ENCODE measurements at regions not wholly inside any gene's neighbourhood (a gene's known extent, or its start where the extent isn't known, plus 50 kb on each side); places are given as distances from the start of the nearest gene placed in this dataset.

DNA sequence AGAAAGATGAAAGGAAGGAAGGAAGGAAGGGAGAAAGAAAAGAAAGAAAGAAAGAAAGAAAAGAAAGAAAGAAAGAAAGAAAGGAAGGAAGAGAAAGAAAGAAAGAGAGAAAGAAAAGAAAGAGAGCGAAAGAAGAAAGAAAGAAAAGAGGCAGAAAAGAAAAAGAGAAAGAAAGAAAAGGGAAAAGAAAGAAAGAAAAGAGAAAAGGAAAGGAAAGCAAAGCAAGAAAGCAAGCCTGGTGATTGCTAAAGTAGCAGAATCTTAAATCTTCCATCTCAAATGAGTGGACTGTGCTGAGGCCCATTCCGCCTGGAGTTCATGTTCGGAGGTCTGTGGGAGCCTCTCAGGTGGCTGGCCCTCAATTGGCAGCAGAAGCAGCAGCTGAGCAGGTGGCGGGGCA, 148.4 kb downstream of the TFAP2A start:
- TF ChIP-seq, protein P1, sequence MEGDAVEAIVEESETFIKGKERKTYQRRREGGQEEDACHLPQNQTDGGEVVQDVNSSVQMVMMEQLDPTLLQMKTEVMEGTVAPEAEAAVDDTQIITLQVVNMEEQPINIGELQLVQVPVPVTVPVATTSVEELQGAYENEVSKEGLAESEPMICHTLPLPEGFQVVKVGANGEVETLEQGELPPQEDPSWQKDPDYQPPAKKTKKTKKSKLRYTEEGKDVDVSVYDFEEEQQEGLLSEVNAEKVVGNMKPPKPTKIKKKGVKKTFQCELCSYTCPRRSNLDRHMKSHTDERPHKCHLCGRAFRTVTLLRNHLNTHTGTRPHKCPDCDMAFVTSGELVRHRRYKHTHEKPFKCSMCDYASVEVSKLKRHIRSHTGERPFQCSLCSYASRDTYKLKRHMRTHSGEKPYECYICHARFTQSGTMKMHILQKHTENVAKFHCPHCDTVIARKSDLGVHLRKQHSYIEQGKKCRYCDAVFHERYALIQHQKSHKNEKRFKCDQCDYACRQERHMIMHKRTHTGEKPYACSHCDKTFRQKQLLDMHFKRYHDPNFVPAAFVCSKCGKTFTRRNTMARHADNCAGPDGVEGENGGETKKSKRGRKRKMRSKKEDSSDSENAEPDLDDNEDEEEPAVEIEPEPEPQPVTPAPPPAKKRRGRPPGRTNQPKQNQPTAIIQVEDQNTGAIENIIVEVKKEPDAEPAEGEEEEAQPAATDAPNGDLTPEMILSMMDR (IDR thresholded peaks at IDR 0.05): no peak
- no peaks in the 10 kb centered on the region for H3K27me3 ChIP-seq
- H3K36me3 ChIP-seq: no peaks in the 10 kb centered on the region
- H3K27ac ChIP-seq: no peak overlapping the region
- H3K9me3 ChIP-seq: no peaks in the 10 kb centered on the region
- no peaks in the 10 kb centered on the region for H3K4me1 ChIP-seq
- no peak overlapping the region for H3K4me3 ChIP-seq
- no peak for DNase-seq (ENCODE audit: low spot score)

DNA sequence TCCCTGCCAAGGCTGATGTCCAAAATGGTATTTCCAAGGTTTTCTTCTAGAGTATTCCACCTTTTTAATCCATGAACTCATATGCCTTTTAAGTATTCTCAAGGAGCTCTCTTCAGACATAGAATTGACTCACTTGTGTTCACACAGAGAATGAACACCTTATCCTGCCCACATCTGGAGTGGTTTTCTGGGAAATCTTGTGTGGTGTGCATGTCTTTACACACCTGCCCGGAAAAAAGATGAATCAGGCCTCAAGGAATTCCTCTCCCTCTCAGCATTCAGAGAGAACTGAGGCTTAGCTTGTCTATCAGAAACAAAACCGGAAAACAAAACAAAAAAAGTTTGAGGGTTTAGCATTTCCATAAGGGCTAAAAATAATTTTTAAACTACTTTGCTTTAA, 148.8 kb downstream of the TFAP2A start:
- H3K4me1 ChIP-seq: no peaks in the 10 kb centered on the region
- no peaks in the 10 kb centered on the region for H3K9me3 ChIP-seq
- H3K27ac ChIP-seq: no peak overlapping the region
- no peaks in the 10 kb centered on the region for H3K27me3 ChIP-seq
- no peak overlapping the region for H3K4me3 ChIP-seq
- no peak for DNase-seq (ENCODE audit: low spot score)
- no peaks in the 10 kb centered on the region for H3K36me3 ChIP-seq
- TF ChIP-seq, protein P1 (IDR thresholded peaks at IDR 0.05): no peak

DNA sequence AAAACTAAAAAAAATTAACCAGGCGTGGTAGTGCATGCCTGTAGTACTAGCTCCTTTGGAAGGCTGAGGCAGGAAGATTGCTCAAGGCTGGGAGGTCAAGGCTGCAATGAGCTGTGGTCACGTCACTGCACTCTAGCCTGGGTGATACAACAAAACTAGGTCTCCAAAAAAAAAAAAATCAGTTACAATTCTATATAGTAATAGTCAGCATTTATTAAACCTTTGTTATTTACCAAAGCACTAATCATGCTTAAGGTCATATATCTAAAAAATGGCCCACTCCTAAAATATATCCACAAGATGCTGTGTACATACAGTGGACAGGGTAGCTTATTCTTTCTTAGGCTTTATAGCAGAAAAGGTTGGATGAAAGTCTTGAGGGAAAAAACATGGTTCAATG, 152.4 kb downstream of the TFAP2A start:
- TF ChIP-seq, protein P1 (IDR thresholded peaks at IDR 0.05): no peak
- no peak overlapping the region for H3K27ac ChIP-seq
- DNase-seq (ENCODE audit: low spot score): no peak
- no peaks in the 10 kb centered on the region for H3K36me3 ChIP-seq
- H3K27me3 ChIP-seq: no peaks in the 10 kb centered on the region
- no peak overlapping the region for H3K4me3 ChIP-seq
- H3K4me1 ChIP-seq: no peaks in the 10 kb centered on the region
- no peaks in the 10 kb centered on the region for H3K9me3 ChIP-seq

DNA sequence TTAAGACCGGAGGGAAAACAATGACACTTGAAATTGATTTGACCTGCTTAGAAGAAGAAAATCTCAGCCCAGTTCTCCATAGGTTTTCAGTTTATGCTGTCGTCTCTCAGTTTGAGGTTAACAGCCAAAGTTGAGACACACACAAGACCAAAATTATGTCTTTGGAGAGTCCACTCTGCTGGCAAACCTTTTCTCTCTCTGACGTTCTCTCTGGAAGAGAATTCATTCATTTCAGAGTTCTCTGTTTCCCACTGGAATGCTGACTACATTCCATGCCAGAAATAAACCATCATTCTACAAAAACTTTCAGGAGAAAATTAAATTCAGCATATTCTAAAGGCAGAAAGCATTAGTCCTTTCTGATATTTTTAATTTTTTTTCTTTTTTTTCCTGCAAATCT, 155.2 kb downstream of the TFAP2A start:
- Histone ChIP-seq H3K36me3 (no peaks in the 10 kb centered on the region), H3K9me3 (no peaks in the 10 kb centered on the region), H3K4me3 (no peak overlapping the region), H3K4me1 (no peaks in the 10 kb centered on the region), H3K27me3 (no peaks in the 10 kb centered on the region), H3K27ac (no peak overlapping the region)
- no peak for DNase-seq (ENCODE audit: low spot score)
- TF ChIP-seq, protein P1 (IDR thresholded peaks at IDR 0.05): no peak

GRCh38 chr6:10258341-10258740, 156.5 kb downstream of the TFAP2A start:
- H3K36me3 ChIP-seq: no peaks in the 10 kb centered on the region
- TF ChIP-seq, protein P1 (IDR thresholded peaks at IDR 0.05): no peak
- DNase-seq (ENCODE audit: low spot score): no peak
- H3K4me1 ChIP-seq: no peaks in the 10 kb centered on the region
- H3K4me3 ChIP-seq: no peak overlapping the region
- no peaks in the 10 kb centered on the region for H3K9me3 ChIP-seq
- H3K27ac ChIP-seq: no peak overlapping the region
- H3K27me3 ChIP-seq: no peaks in the 10 kb centered on the region

- no peak overlapping the region for H3K27ac ChIP-seq
- H3K9me3 ChIP-seq: no peaks in the 10 kb centered on the region
- H3K27me3 ChIP-seq: no peaks in the 10 kb centered on the region
- no peak for DNase-seq (ENCODE audit: low spot score)
- TF ChIP-seq, protein P1 (IDR thresholded peaks at IDR 0.05): peak in 1 of 2 donors; percentile 23
- no peaks in the 10 kb centered on the region for H3K4me1 ChIP-seq
- H3K4me3 ChIP-seq: no peak overlapping the region
- H3K36me3 ChIP-seq: no peaks in the 10 kb centered on the region
These were observed 158.7 kb downstream of the TFAP2A start for GRCh38 chr6:10256113-10256690.
